Adrenal gland (tissue), 9 donors: ENCODE measurements at regions not wholly inside any gene's neighbourhood (a gene's known extent, or its start where the extent isn't known, plus 50 kb on each side); places are given as distances from the start of the nearest gene placed in this dataset.

Experiments used
- DNase-seq, 7 donors: peaks; one replicate each; pipeline ENCODE4 v3.0.0-alpha.2; 2019 to 2020
- H3K27ac ChIP-seq, 5 donors: fragments of 200-600 bp; sonication (generic) in 4 of 5; 1 replicate in 3 of 5; 2 replicates in 2 of 5; pipeline versions ENCODE4 v1.5.1 to v1.8.0; 2016 to 2020; ENCODE audit warnings: mild to moderate bottlenecking in 1 of 5
- H3K27me3 ChIP-seq: fragments of 200-600 bp; 2 replicates; pipeline ENCODE4 v1.8.0; 2021
- H3K36me3 ChIP-seq, 2 donors: fragments of 200-600 bp; replicated peaks in 1 of 2; 1 replicate in 1 of 2; 2 replicates in 1 of 2; pipeline versions ENCODE4 v1.5.1 to v1.8.0; 2018 to 2022
- H3K4me1 ChIP-seq, 2 donors: fragments of 200-600 bp; replicated peaks in 1 of 2; 1 replicate in 1 of 2; 2 replicates in 1 of 2; pipeline versions ENCODE4 v1.5.1 to v1.8.0; 2018 to 2021
- H3K4me3 ChIP-seq, 4 donors: fragments of 200-600 bp; sonication (generic) in 3 of 4; one replicate each; pipeline ENCODE4 v1.5.1; 2016 to 2018
- H3K9me3 ChIP-seq, 3 donors: fragments of 200-600 bp; sonication (generic) in 1 of 3; replicated peaks in 1 of 3; 1 replicate in 2 of 3; 2 replicates in 1 of 3; pipeline versions ENCODE4 v1.5.1 to v1.8.0; 2016 to 2021
- POLR2A ChIP-seq, 2 donors: fragments of 450-650 bp; IDR thresholded peaks; one replicate each; pipeline ENCODE4 v1.6.1; 2017; ENCODE audit warnings: antibody characterized with exemption in 2 of 2, mild to moderate bottlenecking in 2 of 2, moderate library complexity in 1 of 2
- WGBS, 4 donors: extraction: QIAGEN DNeasy Blood & Tissue Kit in 2 of 4; methylation state at CpG; one replicate each; pipeline versions ENCODE4 v1.1.5 to v1.1.7; 2013 to 2017; 5-methylcytosine and 5-hydroxymethylcytosine counted together
- intact Hi-C, 2 donors: fragments of 100-400 bp; cut with DNase I; formaldehyde crosslinking; loops; one replicate each; pipeline versions ENCODE4 v1.14.1 to v1.15.0; 2022 to 2023
- TF ChIP-seq, protein P1 (sequence below), 6 experiments: fragments of 450-650 bp in 4 of 6; fragments of 200-600 bp in 2 of 6; sonication (generic) in 1 of 6; IDR thresholded peaks; 1 replicate in 5 of 6; 2 replicates in 1 of 6; pipeline versions ENCODE4 v1.5.1 to v1.8.0; 2016 to 2021; ENCODE audit warnings: antibody characterized with exemption in 6 of 6, mild to moderate bottlenecking in 2 of 6, moderate library complexity in 1 of 6
- donor health status: healthy with polysubstance abuse.
- donor health status: Bipolar disorder and iron deficiency.
- donor health status: DM: yes; HTN: yes; CAD: no.
- donor health status: DM: no; HTN: no; CAD: no.
- donor health status: DM: no; HTN: no; CAD: no.

DNA sequence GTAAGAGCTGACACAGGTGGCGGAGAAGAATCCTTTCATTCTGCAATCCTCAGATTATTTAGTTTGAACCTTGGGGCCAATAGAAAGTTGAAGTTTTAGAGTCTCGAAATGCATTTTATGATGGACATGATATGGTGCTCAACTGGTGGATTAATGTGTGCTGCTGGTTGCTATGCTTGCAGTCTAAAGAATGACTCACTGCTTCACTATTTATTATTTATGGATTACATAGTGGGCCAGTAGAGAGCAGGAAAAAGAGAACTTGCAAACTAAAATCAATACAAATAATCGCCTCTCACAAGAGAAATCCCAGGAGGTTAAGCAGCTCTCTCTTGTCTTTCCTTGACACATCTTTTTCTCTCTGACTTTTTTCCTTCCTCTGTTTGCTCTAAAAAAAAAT is 2326.8 kb upstream of the AGA start:
- intact Hi-C loops, result no loop called here
- no peaks in the 10 kb centered on the region for H3K27me3 ChIP-seq
- 74 to 87% (median 83%) methylated on average over 3 of the region's 3 CpGs for WGBS, 4 donors
- TF ChIP-seq POLR2A (IDR thresholded peaks at IDR 0.05), result no peak
- TF ChIP-seq, protein P1, sequence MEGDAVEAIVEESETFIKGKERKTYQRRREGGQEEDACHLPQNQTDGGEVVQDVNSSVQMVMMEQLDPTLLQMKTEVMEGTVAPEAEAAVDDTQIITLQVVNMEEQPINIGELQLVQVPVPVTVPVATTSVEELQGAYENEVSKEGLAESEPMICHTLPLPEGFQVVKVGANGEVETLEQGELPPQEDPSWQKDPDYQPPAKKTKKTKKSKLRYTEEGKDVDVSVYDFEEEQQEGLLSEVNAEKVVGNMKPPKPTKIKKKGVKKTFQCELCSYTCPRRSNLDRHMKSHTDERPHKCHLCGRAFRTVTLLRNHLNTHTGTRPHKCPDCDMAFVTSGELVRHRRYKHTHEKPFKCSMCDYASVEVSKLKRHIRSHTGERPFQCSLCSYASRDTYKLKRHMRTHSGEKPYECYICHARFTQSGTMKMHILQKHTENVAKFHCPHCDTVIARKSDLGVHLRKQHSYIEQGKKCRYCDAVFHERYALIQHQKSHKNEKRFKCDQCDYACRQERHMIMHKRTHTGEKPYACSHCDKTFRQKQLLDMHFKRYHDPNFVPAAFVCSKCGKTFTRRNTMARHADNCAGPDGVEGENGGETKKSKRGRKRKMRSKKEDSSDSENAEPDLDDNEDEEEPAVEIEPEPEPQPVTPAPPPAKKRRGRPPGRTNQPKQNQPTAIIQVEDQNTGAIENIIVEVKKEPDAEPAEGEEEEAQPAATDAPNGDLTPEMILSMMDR (IDR thresholded peaks at IDR 0.05), result no peak
- no peak overlapping the region for H3K27ac ChIP-seq
- no peaks in the 10 kb centered on the region for H3K36me3 ChIP-seq
- no peaks in the 10 kb centered on the region for H3K9me3 ChIP-seq
- no peak overlapping the region for H3K4me3 ChIP-seq
- no peak for DNase-seq
- H3K4me1 ChIP-seq, result no peaks in the 10 kb centered on the region

DNA sequence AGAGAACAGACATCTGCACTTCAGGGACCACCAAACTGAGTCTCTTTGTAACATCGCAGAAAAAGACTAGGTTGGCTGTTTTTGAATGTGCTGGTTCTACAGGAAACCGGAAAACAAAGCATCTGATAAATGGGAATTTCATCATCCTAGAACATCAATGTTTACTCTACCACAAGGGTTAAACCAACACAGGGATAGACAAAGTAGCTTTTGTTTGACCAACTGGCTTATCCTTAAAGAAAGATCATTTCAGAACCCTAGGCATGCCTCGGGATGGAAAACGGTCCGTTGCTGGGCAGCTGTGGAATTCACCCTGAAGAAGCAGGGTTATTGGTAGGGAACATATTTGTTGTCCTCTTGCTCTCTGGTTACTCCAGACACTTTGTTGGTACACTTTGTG is 2355.5 kb upstream of the AGA start:
- WGBS, 4 donors, result 83 to 88% (median 86%) methylated on average over 5 of the region's 5 CpGs

DNA sequence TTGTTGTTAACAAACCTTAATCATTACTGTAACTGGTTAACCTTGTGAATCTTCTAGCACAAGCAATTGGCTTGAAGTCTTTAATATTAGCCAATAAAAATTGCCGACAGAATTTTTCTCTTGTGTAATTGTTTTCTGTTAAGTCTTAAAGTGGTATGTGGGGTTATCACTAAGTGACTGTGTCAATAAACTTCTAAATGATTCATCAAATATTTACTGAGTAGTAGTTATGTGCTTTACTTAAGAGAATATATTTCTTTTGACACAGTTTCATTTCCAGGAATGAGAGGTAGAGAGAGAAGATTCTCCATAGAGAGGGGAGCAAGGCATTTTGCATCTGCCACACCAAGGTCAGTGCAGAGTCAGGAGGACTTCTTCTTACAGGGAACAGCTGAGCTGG is 2361.6 kb upstream of the AGA start:
- H3K9me3 ChIP-seq, result no peaks in the 10 kb centered on the region
- H3K27me3 ChIP-seq, result no peaks in the 10 kb centered on the region
- no peaks in the 10 kb centered on the region for H3K4me1 ChIP-seq
- H3K4me3 ChIP-seq, result no peak overlapping the region
- TF ChIP-seq, protein P1 (IDR thresholded peaks at IDR 0.05), result no peak
- TF ChIP-seq POLR2A (IDR thresholded peaks at IDR 0.05), result no peak
- WGBS, 4 donors, result 65 to 75% (median 69%) methylated on average over 1 of the region's 1 CpG
- H3K27ac ChIP-seq, result no peak overlapping the region
- H3K36me3 ChIP-seq, result no peaks in the 10 kb centered on the region
- intact Hi-C loops, result no loop called here
- no peak for DNase-seq

More for the DNA sequence above, 2355.5 kb upstream of the AGA start:
- peaks cover 0 to 7% (median 0%) of the 10 kb centered on the region in 3 donors for H3K9me3 ChIP-seq
- H3K27me3 ChIP-seq, result no peaks in the 10 kb centered on the region
- intact Hi-C loops, result no loop called here
- no peaks in the 10 kb centered on the region for H3K4me1 ChIP-seq
- H3K27ac ChIP-seq, result no peak overlapping the region
- H3K36me3 ChIP-seq, result no peaks in the 10 kb centered on the region
- no peak overlapping the region for H3K4me3 ChIP-seq
- no peak for DNase-seq
- TF ChIP-seq, protein P1 (IDR thresholded peaks at IDR 0.05), result no peak
- no peak for TF ChIP-seq POLR2A (IDR thresholded peaks at IDR 0.05)

DNA sequence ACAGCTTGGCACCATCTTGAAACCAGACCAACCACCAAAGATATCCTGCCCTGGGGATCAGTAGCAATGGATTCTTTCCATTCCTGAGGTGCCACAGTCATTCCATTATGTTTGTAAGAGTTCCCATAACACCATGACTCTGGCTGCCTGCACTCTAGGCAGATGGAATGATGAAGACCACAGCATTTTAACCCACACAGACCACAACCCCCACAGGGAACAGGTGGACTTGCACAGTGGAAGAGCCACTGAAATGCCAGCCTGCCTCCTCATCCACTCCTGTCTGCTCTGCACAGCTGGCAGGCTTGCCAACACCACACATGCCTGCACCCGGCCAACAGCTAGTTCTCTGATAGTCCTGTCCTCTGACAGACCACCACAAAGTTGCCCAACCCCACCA is 2362.2 kb upstream of the AGA start:
- H3K27ac ChIP-seq, result no peak overlapping the region
- H3K4me3 ChIP-seq, result no peak overlapping the region
- no peaks in the 10 kb centered on the region for H3K36me3 ChIP-seq
- no peaks in the 10 kb centered on the region for H3K4me1 ChIP-seq
- intact Hi-C loops, result no loop called here
- H3K27me3 ChIP-seq, result no peaks in the 10 kb centered on the region
- DNase-seq, result no peak
- TF ChIP-seq POLR2A (IDR thresholded peaks at IDR 0.05), result no peak
- TF ChIP-seq, protein P1 (IDR thresholded peaks at IDR 0.05), result no peak
- H3K9me3 ChIP-seq, result no peaks in the 10 kb centered on the region
- 73 to 85% (median 79%) methylated on average over 1 of the region's 1 CpG for WGBS, 4 donors
